Endothelial cell of umbilical vein (primary cell): ENCODE measurements at regions not wholly inside any gene's neighbourhood (a gene's known extent, or its start where the extent isn't known, plus 50 kb on each side); places are given as distances from the start of the nearest gene placed in this dataset.

ENCODE experiments used
- BruUV-seq: library from RNA; stranded (reverse); fragments of 400-500 nt; replicated peaks from 2 replicates; lab custom pipeline; 2021; lab: Mats Ljungman, UMichigan
- CTCF ChIA-PET: fragments of 300-600, 350-600 bp; sonication (Branson Sonifier 250); formaldehyde crosslinking; loops from one replicate; lab custom pipeline; 2021; ENCODE audit warnings: antibody characterized with exemption, inconsistent platforms; lab: Charles Lee
- POLR2A ChIA-PET: fragments of 300-600, 350-600 bp; sonication (Branson Sonifier 250); formaldehyde crosslinking; loops from one replicate; lab custom pipeline; 2021; ENCODE audit warnings: antibody characterized with exemption, inconsistent platforms; lab: Charles Lee
- DNase-seq: peaks from one replicate; pipeline ENCODE4 v3.0.0-alpha.2; 2011; ENCODE audit warnings: low read depth, low spot score
- FAIRE-seq: peaks from 2 replicates; lab custom pipeline; 2011; peaks lifted over from hg19 to GRCh38; lab: Jason Lieb, UNC
- H2AFZ ChIP-seq: 2 replicates; pipeline ENCODE4 v1.6.0; 2012; ENCODE audit warnings: low read depth, low read length, control low read depth, inconsistent platforms
- H3K27ac ChIP-seq: 2 replicates; pipeline ENCODE4 v1.5.1; 2011; ENCODE audit warnings: low read depth, mild to moderate bottlenecking, control low read depth, low read length, moderate library complexity; ENCODE audit not compliant: insufficient read depth
- H3K27me3 ChIP-seq, 2 experiments: 2 replicates each; pipeline versions ENCODE4 v1.6.0 to v1.6.1; 2011; ENCODE audit warnings: low read length in 2 of 2, mixed read lengths in 1 of 2; ENCODE audit not compliant: control insufficient read depth in 2 of 2, insufficient read depth in 2 of 2
- H3K36me3 ChIP-seq, 2 experiments: 2 replicates in 1 of 2; 3 replicates in 1 of 2; pipeline ENCODE4 v1.5.1; 2011; ENCODE audit warnings: low read length in 2 of 2, mild to moderate bottlenecking in 1 of 2, moderate library complexity in 1 of 2; ENCODE audit not compliant: control insufficient read depth in 2 of 2, insufficient read depth in 2 of 2; ENCODE audit errors: extremely low read depth in 1 of 2
- H3K4me1 ChIP-seq: 3 replicates; pipeline ENCODE4 v1.5.1; 2011; ENCODE audit warnings: mild to moderate bottlenecking, low read length; ENCODE audit not compliant: control insufficient read depth, insufficient read depth; ENCODE audit errors: extremely low read depth
- H3K4me2 ChIP-seq: 2 replicates; pipeline ENCODE4 v1.6.1; 2011; ENCODE audit warnings: low read length, control low read depth, mixed read lengths; ENCODE audit not compliant: insufficient read depth
- H3K4me3 ChIP-seq, 3 experiments: fragments of 200-600 bp in 1 of 3; sonication (generic), shearing (Covaris generic) in 1 of 3; replicated peaks in 1 of 3; 2 replicates each; pipeline ENCODE4 v1.5.1; 2011 to 2016; ENCODE audit warnings: control low read depth in 3 of 3, low read length in 3 of 3, mild to moderate bottlenecking in 2 of 3, inconsistent platforms in 1 of 3, low read depth in 1 of 3, moderate library complexity in 1 of 3; ENCODE audit not compliant: insufficient read depth in 1 of 3
- H3K79me2 ChIP-seq: 2 replicates; pipeline ENCODE4 v1.6.0; 2012; ENCODE audit warnings: low read length, inconsistent platforms; ENCODE audit not compliant: control insufficient read depth, insufficient read depth
- H3K9ac ChIP-seq: replicated peaks from 2 replicates; pipeline ENCODE3; 2011; ENCODE audit warnings: low read length, control low read depth; ENCODE audit not compliant: insufficient read depth; ENCODE audit errors: extremely low read depth
- H3K9me1 ChIP-seq: replicated peaks from 3 replicates; pipeline ENCODE4 v1.6.0; 2011; ENCODE audit warnings: mild to moderate bottlenecking, low read length; ENCODE audit not compliant: control insufficient read depth, insufficient read depth; ENCODE audit errors: extremely low read depth
- H3K9me3 ChIP-seq: replicated peaks from 2 replicates; pipeline ENCODE4 v1.5.1; 2012; ENCODE audit warnings: low read length, inconsistent platforms; ENCODE audit not compliant: control insufficient read depth, insufficient read depth
- H4K20me1 ChIP-seq: replicated peaks from 2 replicates; pipeline ENCODE3; 2011; ENCODE audit warnings: mild to moderate bottlenecking, low read length; ENCODE audit not compliant: control insufficient read depth, insufficient read depth; ENCODE audit errors: extremely low read depth
- EZH2 ChIP-seq: IDR thresholded peaks from 2 replicates; pipeline ENCODE4 v1.6.1; 2012; ENCODE audit warnings: borderline replicate concordance, low read depth, mild to moderate bottlenecking, moderate library complexity, low read length, inconsistent platforms; ENCODE audit not compliant: severe bottlenecking
- FOS ChIP-seq: IDR thresholded peaks from 2 replicates; pipeline ENCODE4 v1.6.1; 2011; ENCODE audit warnings: mild to moderate bottlenecking, low read length, moderate library complexity, borderline replicate concordance; ENCODE audit not compliant: insufficient read depth
- JUN ChIP-seq: IDR thresholded peaks from 2 replicates; pipeline ENCODE4 v1.6.1; 2011; ENCODE audit warnings: borderline replicate concordance, low read depth; ENCODE audit not compliant: insufficient read length, insufficient read depth
- POLR2A ChIP-seq: IDR thresholded peaks from 2 replicates; pipeline ENCODE4 v1.6.1; 2012; ENCODE audit warnings: low read depth, mild to moderate bottlenecking, control low read depth, low read length
- POLR2AphosphoS5 ChIP-seq: IDR thresholded peaks from 2 replicates; pipeline ENCODE4 v1.6.1; 2012; ENCODE audit warnings: low read depth, mild to moderate bottlenecking, control low read depth, low read length, moderate library complexity; ENCODE audit not compliant: insufficient read depth
- dilution Hi-C: fragments of 300-500 bp; cut with MboI; formaldehyde crosslinking; loops from one replicate; pipeline ENCODE4 v1.15.0; 2019; ENCODE audit warnings: low sequenced_read_pairs; ENCODE audit not compliant: extremely low pct_ligation_motif_present
- intact Hi-C: fragments of 100-400 bp; cut with micrococcal nuclease; formaldehyde crosslinking; loops from one replicate; pipeline ENCODE4 v1.10.0; 2022
- TF ChIP-seq, protein P1 (sequence below): IDR thresholded peaks from 2 replicates; pipeline ENCODE4 v1.6.1; 2011; ENCODE audit not compliant: insufficient read depth, insufficient read length
- TF ChIP-seq, protein P2 (sequence below), 2 donors: IDR thresholded peaks; 1 replicate in 1 of 2; 2 replicates in 1 of 2; pipeline ENCODE4 v1.5.1; 2011; ENCODE audit warnings: low read length in 2 of 2, mild to moderate bottlenecking in 2 of 2, moderate library complexity in 2 of 2, control low read depth in 1 of 2, inconsistent platforms in 1 of 2, low read depth in 1 of 2; ENCODE audit not compliant: insufficient read depth in 1 of 2; ENCODE audit errors: extremely low read depth in 1 of 2

DNA sequence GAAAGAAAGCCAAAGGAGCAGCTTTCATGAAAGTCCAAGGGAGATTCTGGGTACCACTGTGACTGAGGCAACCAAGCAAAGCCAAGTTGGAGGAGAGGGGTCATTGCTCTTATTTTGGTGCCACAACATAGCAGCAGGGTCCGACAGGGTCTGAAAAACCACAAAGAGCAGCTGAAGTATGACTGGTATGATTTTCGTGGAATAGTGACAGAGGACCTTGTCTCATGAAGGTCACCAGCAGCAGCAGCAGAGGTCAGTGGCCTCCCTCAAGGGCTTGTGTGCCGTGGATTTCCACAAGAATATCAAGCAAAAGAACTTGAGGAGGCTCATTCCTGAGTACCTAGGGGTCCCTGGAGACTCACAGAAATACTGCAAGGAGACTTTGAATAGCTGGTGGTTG is 160.9 kb upstream of the SYT6 start:
- CTCF ChIA-PET, result interaction anchor here (1.0 kb wide), 1 partner anchor 32 kb away, joined by 3 read pairs; no protein-coding TSS in a partner anchor
- H3K4me3 ChIP-seq, result no peak overlapping the region
- H3K9ac ChIP-seq, result no peak overlapping the region
- H3K27ac ChIP-seq, result no peak overlapping the region
- H3K9me3 ChIP-seq, result no peaks in the 10 kb centered on the region
- dilution Hi-C loops, result no loop called here
- no peaks in the 10 kb centered on the region for H3K36me3 ChIP-seq
- no peaks in the 10 kb centered on the region for H3K4me1 ChIP-seq
- H3K27me3 ChIP-seq, result no peaks in the 10 kb centered on the region
- FAIRE-seq (no peak), DNase-seq (no peak)
- TF ChIP-seq POLR2A, result no peak
- TF ChIP-seq, protein P1, sequence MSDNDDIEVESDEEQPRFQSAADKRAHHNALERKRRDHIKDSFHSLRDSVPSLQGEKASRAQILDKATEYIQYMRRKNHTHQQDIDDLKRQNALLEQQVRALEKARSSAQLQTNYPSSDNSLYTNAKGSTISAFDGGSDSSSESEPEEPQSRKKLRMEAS, result no peak
- TF ChIP-seq POLR2AphosphoS5, result no peak
- no peak for TF ChIP-seq FOS
- no peak for TF ChIP-seq EZH2
- no peak for TF ChIP-seq JUN
- TF ChIP-seq, protein P2, sequence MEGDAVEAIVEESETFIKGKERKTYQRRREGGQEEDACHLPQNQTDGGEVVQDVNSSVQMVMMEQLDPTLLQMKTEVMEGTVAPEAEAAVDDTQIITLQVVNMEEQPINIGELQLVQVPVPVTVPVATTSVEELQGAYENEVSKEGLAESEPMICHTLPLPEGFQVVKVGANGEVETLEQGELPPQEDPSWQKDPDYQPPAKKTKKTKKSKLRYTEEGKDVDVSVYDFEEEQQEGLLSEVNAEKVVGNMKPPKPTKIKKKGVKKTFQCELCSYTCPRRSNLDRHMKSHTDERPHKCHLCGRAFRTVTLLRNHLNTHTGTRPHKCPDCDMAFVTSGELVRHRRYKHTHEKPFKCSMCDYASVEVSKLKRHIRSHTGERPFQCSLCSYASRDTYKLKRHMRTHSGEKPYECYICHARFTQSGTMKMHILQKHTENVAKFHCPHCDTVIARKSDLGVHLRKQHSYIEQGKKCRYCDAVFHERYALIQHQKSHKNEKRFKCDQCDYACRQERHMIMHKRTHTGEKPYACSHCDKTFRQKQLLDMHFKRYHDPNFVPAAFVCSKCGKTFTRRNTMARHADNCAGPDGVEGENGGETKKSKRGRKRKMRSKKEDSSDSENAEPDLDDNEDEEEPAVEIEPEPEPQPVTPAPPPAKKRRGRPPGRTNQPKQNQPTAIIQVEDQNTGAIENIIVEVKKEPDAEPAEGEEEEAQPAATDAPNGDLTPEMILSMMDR (IDR thresholded peaks at IDR 0.05; ENCODE audit: extremely low read depth in 1 of 2, insufficient read depth in 1 of 2, low read depth in 1 of 2, low read length in 2 of 2), result no peak
- BruUV-seq, result no TSS peak
- H3K79me2 ChIP-seq, result no peaks in the 10 kb centered on the region
- H2AFZ ChIP-seq, result no peak overlapping the region
- H3K4me2 ChIP-seq, result no peak overlapping the region
- POLR2A ChIA-PET, result no interaction called here
- H4K20me1 ChIP-seq, result no peaks in the 10 kb centered on the region
- H3K9me1 ChIP-seq, result no peaks in the 10 kb centered on the region
- intact Hi-C loops, result no loop called here
